Gastrocnemius medialis (tissue), 4 donors: ENCODE measurements at regions not wholly inside any gene's neighbourhood (a gene's known extent, or its start where the extent isn't known, plus 50 kb on each side); places are given as distances from the start of the nearest gene placed in this dataset.

Experiments
- POLR2A ChIP-seq, 2 donors: fragments of 450-650 bp; IDR thresholded peaks; one replicate each; pipeline ENCODE4 v1.6.1; 2017; ENCODE audit warnings: antibody characterized with exemption in 2 of 2, mild to moderate bottlenecking in 2 of 2, moderate library complexity in 2 of 2
- TF ChIP-seq, protein P1 (sequence below), 5 experiments: fragments of 450-650 bp in 3 of 5; fragments of 200-600 bp in 2 of 5; sonication (generic) in 2 of 5; IDR thresholded peaks in 4 of 5; conservative IDR thresholded peaks in 1 of 5; 1 replicate in 4 of 5; 2 replicates in 1 of 5; pipeline ENCODE4 v1.5.1; 2016 to 2019; ENCODE audit warnings: antibody characterized with exemption in 5 of 5, mild to moderate bottlenecking in 3 of 5, moderate library complexity in 3 of 5

DNA sequence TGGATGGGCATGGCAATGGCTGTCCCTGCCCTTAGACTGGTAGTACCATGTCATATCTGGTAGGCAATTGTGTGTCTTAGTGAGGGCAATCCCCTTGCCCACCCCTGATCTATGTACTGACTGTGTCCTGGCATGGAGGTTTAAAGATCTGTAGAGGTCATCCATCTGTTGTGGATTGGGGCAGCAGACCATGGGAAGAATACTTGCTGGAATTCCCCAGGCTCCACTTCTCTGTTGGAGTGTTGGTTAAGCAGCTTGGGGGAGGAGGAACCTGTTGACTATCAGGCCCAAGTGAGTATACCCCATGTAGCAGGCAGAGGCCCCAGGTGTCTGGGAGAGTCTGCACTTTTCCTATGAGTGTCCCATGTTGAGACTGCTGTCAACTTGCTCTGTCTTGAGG is 246.7 kb upstream of the DIPK2B start:
- TF ChIP-seq, protein P1, sequence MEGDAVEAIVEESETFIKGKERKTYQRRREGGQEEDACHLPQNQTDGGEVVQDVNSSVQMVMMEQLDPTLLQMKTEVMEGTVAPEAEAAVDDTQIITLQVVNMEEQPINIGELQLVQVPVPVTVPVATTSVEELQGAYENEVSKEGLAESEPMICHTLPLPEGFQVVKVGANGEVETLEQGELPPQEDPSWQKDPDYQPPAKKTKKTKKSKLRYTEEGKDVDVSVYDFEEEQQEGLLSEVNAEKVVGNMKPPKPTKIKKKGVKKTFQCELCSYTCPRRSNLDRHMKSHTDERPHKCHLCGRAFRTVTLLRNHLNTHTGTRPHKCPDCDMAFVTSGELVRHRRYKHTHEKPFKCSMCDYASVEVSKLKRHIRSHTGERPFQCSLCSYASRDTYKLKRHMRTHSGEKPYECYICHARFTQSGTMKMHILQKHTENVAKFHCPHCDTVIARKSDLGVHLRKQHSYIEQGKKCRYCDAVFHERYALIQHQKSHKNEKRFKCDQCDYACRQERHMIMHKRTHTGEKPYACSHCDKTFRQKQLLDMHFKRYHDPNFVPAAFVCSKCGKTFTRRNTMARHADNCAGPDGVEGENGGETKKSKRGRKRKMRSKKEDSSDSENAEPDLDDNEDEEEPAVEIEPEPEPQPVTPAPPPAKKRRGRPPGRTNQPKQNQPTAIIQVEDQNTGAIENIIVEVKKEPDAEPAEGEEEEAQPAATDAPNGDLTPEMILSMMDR (IDR thresholded peaks at IDR 0.05 in 4 of 5, conservative IDR thresholded peaks at IDR 0.05 in 1 of 5), result no peak
- TF ChIP-seq POLR2A (IDR thresholded peaks at IDR 0.05), result no peak
